ENCODE measurements at regions not wholly inside any gene's neighbourhood (a gene's known extent, or its start where the extent isn't known, plus 50 kb on each side); places are given as distances from the start of the nearest gene placed in this dataset.

DNA sequence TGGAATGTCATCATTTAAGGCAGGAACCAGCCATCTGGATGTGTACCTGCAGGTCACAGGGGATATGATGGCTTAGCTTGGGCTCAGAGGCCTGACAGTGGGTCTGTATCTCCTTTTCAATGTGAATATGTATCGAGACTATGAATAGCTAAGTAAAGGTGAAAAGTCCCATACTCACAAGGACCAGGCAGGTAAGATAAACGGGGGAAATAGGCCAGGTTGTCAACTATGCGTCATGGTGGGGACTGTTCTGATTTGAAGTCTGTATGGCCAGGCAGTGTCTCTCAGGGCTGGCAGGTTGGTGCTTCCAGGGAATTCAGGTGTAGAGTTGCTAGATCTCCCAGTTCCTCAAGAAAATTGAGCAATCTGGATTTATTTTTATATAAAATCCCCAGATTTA is 987.9 kb upstream of the WWC1 start (continued):
- TF ChIP-seq, protein P1, sequence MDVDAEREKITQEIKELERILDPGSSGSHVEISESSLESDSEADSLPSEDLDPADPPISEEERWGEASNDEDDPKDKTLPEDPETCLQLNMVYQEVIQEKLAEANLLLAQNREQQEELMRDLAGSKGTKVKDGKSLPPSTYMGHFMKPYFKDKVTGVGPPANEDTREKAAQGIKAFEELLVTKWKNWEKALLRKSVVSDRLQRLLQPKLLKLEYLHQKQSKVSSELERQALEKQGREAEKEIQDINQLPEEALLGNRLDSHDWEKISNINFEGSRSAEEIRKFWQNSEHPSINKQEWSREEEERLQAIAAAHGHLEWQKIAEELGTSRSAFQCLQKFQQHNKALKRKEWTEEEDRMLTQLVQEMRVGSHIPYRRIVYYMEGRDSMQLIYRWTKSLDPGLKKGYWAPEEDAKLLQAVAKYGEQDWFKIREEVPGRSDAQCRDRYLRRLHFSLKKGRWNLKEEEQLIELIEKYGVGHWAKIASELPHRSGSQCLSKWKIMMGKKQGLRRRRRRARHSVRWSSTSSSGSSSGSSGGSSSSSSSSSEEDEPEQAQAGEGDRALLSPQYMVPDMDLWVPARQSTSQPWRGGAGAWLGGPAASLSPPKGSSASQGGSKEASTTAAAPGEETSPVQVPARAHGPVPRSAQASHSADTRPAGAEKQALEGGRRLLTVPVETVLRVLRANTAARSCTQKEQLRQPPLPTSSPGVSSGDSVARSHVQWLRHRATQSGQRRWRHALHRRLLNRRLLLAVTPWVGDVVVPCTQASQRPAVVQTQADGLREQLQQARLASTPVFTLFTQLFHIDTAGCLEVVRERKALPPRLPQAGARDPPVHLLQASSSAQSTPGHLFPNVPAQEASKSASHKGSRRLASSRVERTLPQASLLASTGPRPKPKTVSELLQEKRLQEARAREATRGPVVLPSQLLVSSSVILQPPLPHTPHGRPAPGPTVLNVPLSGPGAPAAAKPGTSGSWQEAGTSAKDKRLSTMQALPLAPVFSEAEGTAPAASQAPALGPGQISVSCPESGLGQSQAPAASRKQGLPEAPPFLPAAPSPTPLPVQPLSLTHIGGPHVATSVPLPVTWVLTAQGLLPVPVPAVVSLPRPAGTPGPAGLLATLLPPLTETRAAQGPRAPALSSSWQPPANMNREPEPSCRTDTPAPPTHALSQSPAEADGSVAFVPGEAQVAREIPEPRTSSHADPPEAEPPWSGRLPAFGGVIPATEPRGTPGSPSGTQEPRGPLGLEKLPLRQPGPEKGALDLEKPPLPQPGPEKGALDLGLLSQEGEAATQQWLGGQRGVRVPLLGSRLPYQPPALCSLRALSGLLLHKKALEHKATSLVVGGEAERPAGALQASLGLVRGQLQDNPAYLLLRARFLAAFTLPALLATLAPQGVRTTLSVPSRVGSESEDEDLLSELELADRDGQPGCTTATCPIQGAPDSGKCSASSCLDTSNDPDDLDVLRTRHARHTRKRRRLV (CRISPR knock-in tag; IDR thresholded peaks at IDR 0.05) = no peak
- TF ChIP-seq MATR3 (CRISPR knock-in tag; IDR thresholded peaks at IDR 0.05) (no peak), MAFK (conservative IDR thresholded peaks at IDR 0.05 in 1 of 2, IDR thresholded peaks at IDR 0.05 in 1 of 2; ENCODE audit: low read length in 2 of 2) (no peak), SRY (CRISPR knock-in tag; IDR thresholded peaks at IDR 0.05) (no peak), ZNF878 (CRISPR knock-in tag; IDR thresholded peaks at IDR 0.05) (no peak), ZNF616 (CRISPR knock-in tag; IDR thresholded peaks at IDR 0.05; ENCODE audit: low read depth) (no peak)
- TF ChIP-seq, protein P2, sequence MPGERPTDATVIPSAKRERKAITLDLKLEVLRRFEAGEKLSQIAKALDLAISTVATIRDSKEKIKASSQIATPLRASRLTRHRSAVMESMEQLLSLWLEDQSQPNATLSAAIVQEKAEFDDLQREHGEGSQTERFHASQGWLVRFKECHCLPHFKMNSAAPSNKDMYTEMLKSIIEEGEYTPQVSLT (CRISPR knock-in tag; IDR thresholded peaks at IDR 0.05; ENCODE audit: borderline replicate concordance, low read depth) = no peak

DNA sequence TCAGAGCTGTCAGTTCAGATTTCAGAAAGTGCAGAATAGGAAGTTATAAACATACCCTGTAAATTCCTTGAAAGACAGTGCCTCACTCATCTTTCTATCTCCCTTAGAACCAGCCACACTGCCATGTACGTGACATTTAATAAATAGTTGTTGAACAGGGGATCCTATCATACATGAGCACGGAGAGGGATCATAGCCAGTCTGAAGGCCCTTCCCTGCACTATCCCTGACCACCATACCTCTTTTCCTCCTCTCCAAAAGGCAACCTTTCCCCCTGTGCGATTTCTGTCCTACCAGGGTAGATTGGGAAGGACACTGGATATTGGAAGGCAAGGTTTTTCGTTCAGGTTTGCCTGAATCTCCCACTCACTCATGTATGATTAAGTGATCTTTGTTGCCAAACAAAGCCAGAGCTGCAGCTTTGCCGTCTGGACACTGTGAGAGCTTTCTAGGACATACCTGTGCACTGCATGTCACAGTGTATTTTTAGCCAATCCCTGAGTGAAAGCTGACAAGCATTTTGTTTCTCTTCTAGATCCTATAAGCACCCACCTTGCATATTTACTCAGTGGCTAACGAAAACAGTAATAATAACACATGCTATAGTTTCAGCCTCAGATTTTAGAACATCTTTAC is 986.5 kb upstream of the WWC1 start:
- DNase-seq (ENCODE audit: low spot score) (no peak), FAIRE-seq (no peak), ATAC-seq (no peak)
- Histone ChIP-seq H3K9ac (ENCODE audit: insufficient read depth, low read depth, low read length) (no peak overlapping the region), H3K79me2 (ENCODE audit: insufficient read depth, low read length) (no peaks in the 10 kb centered on the region), H4K20me1 (ENCODE audit: insufficient read depth, low read length) (no peaks in the 10 kb centered on the region), H3K9me3 (ENCODE audit: low read length) (no peaks in the 10 kb centered on the region), H3K27ac (ENCODE audit: extremely low read length, insufficient read depth, low read length) (no peak overlapping the region), H3K4me1 (ENCODE audit: insufficient read depth, low read length) (no peaks in the 10 kb centered on the region), H3K4me2 (ENCODE audit: low read depth, low read length) (no peak overlapping the region), H2AFZ (ENCODE audit: low read length) (no peak overlapping the region), H3K27me3 (ENCODE audit: control insufficient read depth in 1 of 2, insufficient read depth in 2 of 2, low read length in 2 of 2) (no peaks in the 10 kb centered on the region; a peak in 1 of 5 replicates), H3K4me3 (replicated peaks in 1 of 3; ENCODE audit: insufficient read depth in 1 of 3, low read depth in 2 of 3, low read length in 3 of 3) (no peak overlapping the region), H3K36me3 (replicated peaks in 1 of 2; ENCODE audit: control insufficient read depth in 1 of 2, insufficient read depth in 2 of 2, low read length in 2 of 2) (no peaks in the 10 kb centered on the region)
- ChIA-PET CTCF (ENCODE audit: low intra/inter-chr PET ratio, low total read pairs) (no interaction called here), POLR2A (no interaction called here)
- in situ Hi-C loops (cut with HindIII; ENCODE audit: extremely low pct_ligation_motif_present, low pct_unique_long_range_greater_than_20kb) (no loop called here), intact Hi-C loops (cut with micrococcal nuclease; ENCODE audit: unreplicated experiment) (no loop called here)
- no TSS peak for BruUV-seq (replicated peaks)
- 0% methylated on average over 6 of the region's 6 CpGs for WGBS (ENCODE audit: low lambda C conversion rate)
- TF ChIP-seq, protein P1 (CRISPR knock-in tag; IDR thresholded peaks at IDR 0.05) = no peak
- TF ChIP-seq ZNF891 (CRISPR knock-in tag; IDR thresholded peaks at IDR 0.05) (no peak), ZNF329 (CRISPR knock-in tag; IDR thresholded peaks at IDR 0.05; ENCODE audit: low read depth) (no peak)
- TF ChIP-seq, protein P3, sequence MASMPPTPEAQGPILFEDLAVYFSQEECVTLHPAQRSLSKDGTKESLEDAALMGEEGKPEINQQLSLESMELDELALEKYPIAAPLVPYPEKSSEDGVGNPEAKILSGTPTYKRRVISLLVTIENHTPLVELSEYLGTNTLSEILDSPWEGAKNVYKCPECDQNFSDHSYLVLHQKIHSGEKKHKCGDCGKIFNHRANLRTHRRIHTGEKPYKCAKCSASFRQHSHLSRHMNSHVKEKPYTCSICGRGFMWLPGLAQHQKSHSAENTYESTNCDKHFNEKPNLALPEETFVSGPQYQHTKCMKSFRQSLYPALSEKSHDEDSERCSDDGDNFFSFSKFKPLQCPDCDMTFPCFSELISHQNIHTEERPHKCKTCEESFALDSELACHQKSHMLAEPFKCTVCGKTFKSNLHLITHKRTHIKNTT (CRISPR knock-in tag; IDR thresholded peaks at IDR 0.05) = no peak
- TF ChIP-seq, protein P4, sequence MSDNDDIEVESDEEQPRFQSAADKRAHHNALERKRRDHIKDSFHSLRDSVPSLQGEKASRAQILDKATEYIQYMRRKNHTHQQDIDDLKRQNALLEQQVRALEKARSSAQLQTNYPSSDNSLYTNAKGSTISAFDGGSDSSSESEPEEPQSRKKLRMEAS (IDR thresholded peaks at IDR 0.05) = no peak
